UCSD-AML1 (cell line): ENCODE measurements at regions not wholly inside any gene's neighbourhood (a gene's known extent, or its start where the extent isn't known, plus 50 kb on each side); places are given as distances from the start of the nearest gene placed in this dataset.

Experiments used
- DNase-seq: peaks from one replicate; lab custom pipeline; 2025; ENCODE audit not compliant: unreplicated experiment; lab: John Stamatoyannopoulos, UW

GRCh38 chr5:133665571-133665970, 53.2 kb upstream of the FSTL4 start:
- DNase-seq = no peak

DNA sequence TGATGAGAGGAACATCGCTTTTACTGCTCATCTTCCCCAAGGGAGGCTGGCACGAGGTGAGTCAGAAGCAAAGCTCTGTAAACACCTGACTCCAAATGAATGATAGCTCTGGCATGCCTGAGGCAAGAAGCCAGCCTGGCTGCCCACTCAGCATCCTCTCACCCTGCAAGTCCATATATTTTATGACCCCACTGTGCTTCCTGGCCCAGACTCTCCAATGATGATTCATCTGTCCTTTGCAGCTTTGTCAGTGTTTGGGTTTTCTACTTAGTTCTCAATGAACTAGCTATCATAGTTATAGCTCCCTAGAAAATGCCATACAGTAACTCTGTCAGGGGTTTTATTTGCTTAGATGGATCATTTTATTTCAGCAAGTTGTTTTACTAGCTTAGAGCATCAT, 52.1 kb upstream of the FSTL4 start:
- no peak for DNase-seq

GRCh38 chr5:133663397-133664054, 51.2 kb upstream of the FSTL4 start:
- no peak for DNase-seq

DNA sequence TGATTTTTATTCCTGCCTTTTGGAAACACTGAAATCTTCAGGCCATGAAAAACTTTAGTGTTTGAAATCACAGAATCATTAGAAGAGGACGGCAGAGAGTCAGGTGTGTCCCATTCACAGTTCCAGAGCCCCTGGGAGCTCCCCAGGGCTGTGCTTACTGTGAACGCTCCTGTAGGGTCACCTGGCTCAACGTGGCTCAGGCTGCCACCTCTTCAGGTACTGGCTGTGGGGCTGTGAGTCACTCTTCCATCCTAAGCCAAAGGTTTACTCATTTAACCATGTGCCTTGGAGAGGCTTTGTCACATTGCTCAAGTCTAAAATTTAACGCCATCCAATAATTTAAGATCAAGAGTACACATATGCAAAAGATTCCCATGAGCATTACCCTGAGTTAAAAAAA, 50.2 kb upstream of the FSTL4 start:
- no peak for DNase-seq
